ENCODE measurements at regions not wholly inside any gene's neighbourhood (a gene's known extent, or its start where the extent isn't known, plus 50 kb on each side); places are given as distances from the start of the nearest gene placed in this dataset.

DNA sequence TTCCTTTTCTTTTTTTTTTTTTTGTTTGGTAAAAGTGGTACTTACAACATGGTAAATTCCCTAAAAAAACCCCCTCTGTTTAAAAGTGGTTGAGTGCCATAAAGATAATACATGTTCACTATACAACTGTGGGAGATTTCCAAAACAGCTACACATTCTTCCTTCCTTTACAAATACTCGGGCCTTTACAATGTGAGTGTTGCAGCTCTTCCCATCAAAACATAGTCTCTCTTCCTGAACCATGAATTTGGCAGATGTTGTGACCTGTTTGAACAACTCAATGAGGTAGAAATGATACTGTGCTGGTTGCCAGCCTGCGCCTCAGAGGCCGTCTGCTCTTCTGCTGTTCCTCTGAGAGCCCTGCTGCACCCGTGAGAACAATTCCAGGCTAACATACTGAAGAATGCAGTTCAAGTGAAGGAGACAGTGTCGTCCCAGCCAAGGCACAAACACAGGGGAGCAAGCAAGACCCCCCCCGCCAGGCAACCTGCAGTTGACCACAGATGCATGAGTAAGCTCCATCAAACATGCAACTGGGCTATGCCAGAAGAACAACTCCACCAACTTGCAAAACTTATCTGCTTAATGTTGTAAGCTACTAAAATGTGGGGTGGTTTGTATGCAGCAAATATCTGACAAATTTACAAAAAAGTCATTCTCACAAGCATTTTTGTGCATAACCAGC lies 645.0 kb downstream of the PCDH7 start:
- H4K20me1 ChIP-seq (replicated peaks in 1 of 2; ENCODE audit: control insufficient read depth in 1 of 2, insufficient read depth in 2 of 2, low read length in 2 of 2), result no peaks in the 10 kb centered on the region
- H2AFZ ChIP-seq (ENCODE audit: low read length), result no peak overlapping the region; the same call in 1 of the 2 replicates
- no peak overlapping the region for H2AK5ac ChIP-seq (ENCODE audit: low read depth, low read length)
- H3K4me3 ChIP-seq (ENCODE audit: extremely low read depth in 1 of 4, insufficient read depth in 2 of 4, low read depth in 3 of 4, low read length in 4 of 4), result no peak overlapping the region
- H2BK120ac ChIP-seq (replicated peaks; ENCODE audit: low read depth, low read length), result no peak overlapping the region
- H4K8ac ChIP-seq (ENCODE audit: extremely low read depth, insufficient read depth, low read length), result no peak overlapping the region; the same call in 1 of the 2 replicates
- H3K18ac ChIP-seq (ENCODE audit: extremely low read depth, low read length), result no peak overlapping the region
- no peak overlapping the region for H2BK15ac ChIP-seq (ENCODE audit: low read length)
- H3K56ac ChIP-seq (replicated peaks; ENCODE audit: insufficient read length, low read depth, low read length), result no peak overlapping the region
- DNase-seq (ENCODE audit: low read depth in 1 of 2, low spot score in 2 of 2) (no peak), FAIRE-seq (no peak)
- no peak overlapping the region for H3K27ac ChIP-seq (ENCODE audit: low read depth, low read length)
- H4K91ac ChIP-seq (replicated peaks; ENCODE audit: insufficient read length, low read length), result no peak overlapping the region
- WGBS, 2 experiments (ENCODE audit: extremely low coverage in 1 of 2, insufficient coverage in 1 of 2, insufficient read length in 1 of 2, insufficient replicate concordance in 2 of 2, low coverage in 1 of 2, low lambda C conversion rate in 2 of 2, missing lambda C conversion rate in 1 of 2), result 87% methylated on average over 6 of the region's 6 CpGs; no CpG with 5 or more reads in 1 of the 2 experiments
- H2BK12ac ChIP-seq (ENCODE audit: low read depth, low read length), result no peak overlapping the region
- no peaks in the 10 kb centered on the region for H3K27me3 ChIP-seq (replicated peaks in 1 of 4; ENCODE audit: control insufficient read depth in 3 of 4, extremely low read depth in 1 of 4, insufficient read depth in 3 of 4, low read length in 3 of 4)
- H3K4ac ChIP-seq (replicated peaks; ENCODE audit: insufficient read length, low read depth, low read length), result no peak overlapping the region
- TF ChIP-seq SRF (IDR thresholded peaks at IDR 0.05; ENCODE audit: low read depth, low read length), result no peak
- TF ChIP-seq, protein P1, sequence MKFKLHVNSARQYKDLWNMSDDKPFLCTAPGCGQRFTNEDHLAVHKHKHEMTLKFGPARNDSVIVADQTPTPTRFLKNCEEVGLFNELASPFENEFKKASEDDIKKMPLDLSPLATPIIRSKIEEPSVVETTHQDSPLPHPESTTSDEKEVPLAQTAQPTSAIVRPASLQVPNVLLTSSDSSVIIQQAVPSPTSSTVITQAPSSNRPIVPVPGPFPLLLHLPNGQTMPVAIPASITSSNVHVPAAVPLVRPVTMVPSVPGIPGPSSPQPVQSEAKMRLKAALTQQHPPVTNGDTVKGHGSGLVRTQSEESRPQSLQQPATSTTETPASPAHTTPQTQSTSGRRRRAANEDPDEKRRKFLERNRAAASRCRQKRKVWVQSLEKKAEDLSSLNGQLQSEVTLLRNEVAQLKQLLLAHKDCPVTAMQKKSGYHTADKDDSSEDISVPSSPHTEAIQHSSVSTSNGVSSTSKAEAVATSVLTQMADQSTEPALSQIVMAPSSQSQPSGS (IDR thresholded peaks at IDR 0.05; ENCODE audit: low read length), result no peak
- TF ChIP-seq TAF1 (IDR thresholded peaks at IDR 0.05; ENCODE audit: low read depth, low read length), result no peak
- no peak for TF ChIP-seq EZH2 (IDR thresholded peaks at IDR 0.05; ENCODE audit: low read depth, low read length, severe bottlenecking)
- no peak for TF ChIP-seq RXRA (IDR thresholded peaks at IDR 0.05; ENCODE audit: insufficient read depth, low read depth, low read length)
- no peak for TF ChIP-seq EGR1 (IDR thresholded peaks at IDR 0.05; ENCODE audit: borderline replicate concordance, low read depth, low read length)
- no peak for TF ChIP-seq HDAC6 (IDR thresholded peaks at IDR 0.05; ENCODE audit: low read depth, low read length)
- no peak for TF ChIP-seq SP2 (IDR thresholded peaks at IDR 0.05; ENCODE audit: low read length)
- TF ChIP-seq CTBP2 (IDR thresholded peaks at IDR 0.05; ENCODE audit: borderline replicate concordance, insufficient read depth, insufficient read length, low read length), result no peak
- no peak for TF ChIP-seq CBX8 (IDR thresholded peaks at IDR 0.05; ENCODE audit: borderline replicate concordance, low read depth, low read length)
- no peak overlapping the region for H3K23ac ChIP-seq (ENCODE audit: insufficient read length)
- ChIA-PET CTCF (ENCODE audit: partially characterized antibody) (interaction anchor here (1.0 to 1.5 kb wide), 3 partner anchors 14 to 319 kb away, joined by 3 to 4 read pairs (median 3); no protein-coding TSS in a partner anchor), POLR2A (ENCODE audit: partially characterized antibody) (no interaction called here)
- H3K14ac ChIP-seq (ENCODE audit: insufficient read length), result no peak overlapping the region
- H2BK20ac ChIP-seq (ENCODE audit: low read length), result no peak overlapping the region
- H3K9ac ChIP-seq (replicated peaks in 1 of 4; ENCODE audit: extremely low read depth in 1 of 4, low read depth in 3 of 4, low read length in 3 of 4), result no peak overlapping the region
- no peak overlapping the region for H3K4me2 ChIP-seq (ENCODE audit: insufficient read depth in 1 of 2, low read depth in 2 of 2, low read length in 2 of 2)
- no peaks in the 10 kb centered on the region for H3K36me3 ChIP-seq (ENCODE audit: control insufficient read depth in 2 of 4, insufficient read depth in 4 of 4, low read length in 3 of 4)
- H3K79me1 ChIP-seq (ENCODE audit: low read depth, low read length), result no peaks in the 10 kb centered on the region
- H2BK5ac ChIP-seq (ENCODE audit: low read depth, low read length), result no peak overlapping the region
- H4K5ac ChIP-seq (ENCODE audit: insufficient read length, low read depth, low read length), result no peak overlapping the region
- H3K9me3 ChIP-seq (ENCODE audit: insufficient read depth in 2 of 2, low read depth in 1 of 2, low read length in 1 of 2), result no peaks in the 10 kb centered on the region; a peak in 1 of 4 replicates
- no peaks in the 10 kb centered on the region; a peak in 1 of 7 replicates for H3K4me1 ChIP-seq (replicated peaks in 1 of 4; ENCODE audit: control insufficient read depth in 3 of 4, insufficient read depth in 4 of 4, low read length in 3 of 4)
- no peaks in the 10 kb centered on the region for H3K79me2 ChIP-seq (ENCODE audit: control insufficient read depth in 1 of 2, insufficient read depth in 2 of 2, low read length in 2 of 2)
- no peaks in the 10 kb centered on the region; the same call in 1 of the 2 replicates for H3K23me2 ChIP-seq (ENCODE audit: low read depth, low read length)
